Umbilical cord (tissue), 1 donor: ENCODE measurements at regions not wholly inside any gene's neighbourhood (a gene's known extent, or its start where the extent isn't known, plus 50 kb on each side); places are given as distances from the start of the nearest gene placed in this dataset.
A peak's percentile ranks its signal among the peaks of the same experiment; 100 is the strongest.

Source experiments
- DNase-seq: peaks from one replicate; pipeline ENCODE4 v3.0.0-alpha.2; 2015; ENCODE audit warnings: low spot score

GRCh38 chrX:124524852-124525251, 178.5 kb downstream of the SH2D1A start:
- DNase-seq = peak; percentile 8

- no peak for DNase-seq
Observed at GRCh38 chrX:124529786-124530185, 183.4 kb downstream of the SH2D1A start.

GRCh38 chrX:124530803-124531202, 184.4 kb downstream of the SH2D1A start:
- peak; percentile 16 for DNase-seq

- DNase-seq = no peak
Observed at GRCh38 chrX:124534536-124534935, 188.2 kb downstream of the SH2D1A start.

GRCh38 chrX:124540474-124540873, 194.1 kb downstream of the SH2D1A start:
- DNase-seq = no peak

- no peak for DNase-seq
Observed at GRCh38 chrX:124548571-124548970, 202.2 kb downstream of the SH2D1A start.

GRCh38 chrX:124555036-124555595, 208.8 kb downstream of the SH2D1A start:
- peak; percentile 23 for DNase-seq

- DNase-seq = no peak
Observed at GRCh38 chrX:124557976-124558375, 211.6 kb downstream of the SH2D1A start.

GRCh38 chrX:124573468-124573867, 227.1 kb downstream of the SH2D1A start:
- no peak for DNase-seq

GRCh38 chrX:124592744-124593143, 246.4 kb downstream of the SH2D1A start:
- DNase-seq = no peak

- DNase-seq = no peak
Observed at GRCh38 chrX:124594017-124594651, 247.8 kb downstream of the SH2D1A start.

GRCh38 chrX:124605511-124605910, 259.1 kb downstream of the SH2D1A start:
- no peak for DNase-seq

- DNase-seq = no peak
Observed at GRCh38 chrX:124606724-124607123, 260.4 kb downstream of the SH2D1A start.

GRCh38 chrX:124619710-124620109, 273.3 kb downstream of the SH2D1A start:
- peak; percentile 0 for DNase-seq

GRCh38 chrX:124634363-124634762, 288.0 kb downstream of the SH2D1A start:
- no peak for DNase-seq

- no peak for DNase-seq
Observed at GRCh38 chrX:124641737-124642491, 295.6 kb downstream of the SH2D1A start.

GRCh38 chrX:124646403-124646802, 300.0 kb downstream of the SH2D1A start:
- DNase-seq = no peak

GRCh38 chrX:124651031-124651430, 304.7 kb downstream of the SH2D1A start:
- no peak for DNase-seq

GRCh38 chrX:124665621-124666400, 319.4 kb downstream of the SH2D1A start:
- DNase-seq = no peak

GRCh38 chrX:124679199-124679598, 332.8 kb downstream of the SH2D1A start:
- DNase-seq = peak; percentile 14

- no peak for DNase-seq
Observed at GRCh38 chrX:124680287-124680686, 333.9 kb downstream of the SH2D1A start.

- no peak for DNase-seq
Observed at GRCh38 chrX:124690495-124690894, 344.1 kb downstream of the SH2D1A start.
